H7 (cell line): ENCODE measurements at regions not wholly inside any gene's neighbourhood (a gene's known extent, or its start where the extent isn't known, plus 50 kb on each side); places are given as distances from the start of the nearest gene placed in this dataset.

Source experiments
- DNase-seq: peaks from one replicate; pipeline ENCODE4 v3.0.0; 2012
- H3K27me3 ChIP-seq: 2 replicates; pipeline ENCODE4 v1.6.0; 2011; ENCODE audit warnings: mild to moderate bottlenecking, low read length; ENCODE audit not compliant: control insufficient read depth, insufficient read depth
- H3K36me3 ChIP-seq: replicated peaks from 2 replicates; pipeline ENCODE4 v1.5.1; 2011; ENCODE audit warnings: low read length; ENCODE audit not compliant: control insufficient read depth, insufficient read depth
- H3K4me3 ChIP-seq: 2 replicates; pipeline ENCODE4 v1.5.1; 2011; ENCODE audit warnings: low read depth, mild to moderate bottlenecking, control low read depth, low read length, moderate library complexity; ENCODE audit not compliant: insufficient read depth

DNA sequence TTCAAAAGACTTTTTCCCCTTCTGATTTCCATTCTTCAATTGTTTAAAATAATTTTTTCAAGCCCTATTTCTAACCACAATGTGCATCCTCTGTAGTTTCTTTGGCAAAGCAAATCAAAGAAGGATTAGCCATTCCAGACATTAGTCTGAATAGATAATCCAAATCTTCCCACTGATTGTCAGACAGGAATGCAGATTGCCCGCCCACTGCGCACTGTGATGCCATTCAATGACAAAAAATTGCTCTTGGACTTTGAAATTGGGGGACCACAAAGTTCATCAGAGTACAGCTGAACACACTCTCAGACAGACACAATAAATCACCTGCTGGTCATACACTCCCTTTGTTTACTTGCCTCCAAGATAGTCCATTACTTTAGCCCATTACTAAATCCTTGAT lies 216.5 kb upstream of the DKK2 start:
- H3K36me3 ChIP-seq, result no peaks in the 10 kb centered on the region
- no peak overlapping the region for H3K4me3 ChIP-seq
- no peaks in the 10 kb centered on the region for H3K27me3 ChIP-seq
- no peak for DNase-seq

GRCh38 chr4:107248571-107248970 lies 212.5 kb upstream of the DKK2 start:
- no peaks in the 10 kb centered on the region for H3K27me3 ChIP-seq
- no peak for DNase-seq
- no peak overlapping the region for H3K4me3 ChIP-seq
- no peaks in the 10 kb centered on the region for H3K36me3 ChIP-seq

DNA sequence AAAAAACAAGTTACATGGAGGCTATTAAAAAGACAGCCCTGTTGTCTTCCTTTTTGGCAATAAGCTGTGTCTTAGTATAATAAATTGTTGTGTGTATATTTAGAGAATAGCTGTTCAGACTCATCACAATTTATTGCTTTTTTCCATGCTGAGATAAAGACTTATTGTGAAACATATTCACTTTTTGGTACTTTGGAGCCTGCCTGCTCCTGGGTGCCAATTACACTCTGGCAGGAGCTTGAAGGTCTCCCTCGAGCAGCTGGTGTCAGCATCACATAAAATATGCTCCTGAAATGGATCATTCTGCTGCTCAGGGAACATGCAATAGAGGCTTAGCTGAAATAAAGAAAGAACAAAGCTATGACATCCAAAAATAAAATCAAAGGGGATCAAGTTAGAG lies 211.6 kb upstream of the DKK2 start:
- no peaks in the 10 kb centered on the region for H3K36me3 ChIP-seq
- H3K4me3 ChIP-seq, result no peak overlapping the region
- H3K27me3 ChIP-seq, result no peaks in the 10 kb centered on the region
- DNase-seq, result no peak

- no peak for DNase-seq
- Histone ChIP-seq H3K27me3 (no peaks in the 10 kb centered on the region), H3K4me3 (no peak overlapping the region), H3K36me3 (no peaks in the 10 kb centered on the region)
These were observed 210.6 kb upstream of the DKK2 start for GRCh38 chr4:107246761-107247160.

DNA sequence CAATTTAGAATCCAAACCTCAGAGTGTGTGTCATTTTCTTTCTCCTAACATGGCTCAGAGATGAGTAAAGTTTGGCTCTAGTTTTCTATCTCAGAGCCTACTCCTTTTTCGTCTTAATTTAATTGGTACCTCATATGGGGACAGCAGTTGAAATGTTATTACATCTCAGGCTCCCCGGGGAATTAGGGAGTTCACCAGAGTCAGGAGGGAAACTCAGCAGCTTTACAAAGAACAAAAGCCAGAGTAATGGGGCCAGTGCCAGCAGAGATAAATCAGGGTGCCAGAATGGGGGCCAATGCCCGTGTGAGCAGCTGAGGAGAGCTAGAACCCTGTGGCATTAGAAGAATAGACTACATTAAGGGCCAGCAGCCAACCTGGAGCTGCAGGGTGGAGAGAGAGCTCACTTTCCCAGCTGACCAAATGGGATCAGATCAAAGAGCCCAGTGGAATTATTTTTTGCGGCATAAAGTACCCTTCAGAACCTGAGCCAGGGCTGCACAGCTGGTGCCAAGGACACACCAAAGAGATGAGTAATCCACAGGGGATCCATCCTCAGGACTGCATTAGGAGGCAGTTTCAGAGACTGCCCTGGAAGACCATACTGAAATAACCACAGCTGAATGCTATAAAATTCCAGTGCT lies 207.1 kb upstream of the DKK2 start:
- DNase-seq, result no peak
- no peaks in the 10 kb centered on the region for H3K27me3 ChIP-seq
- H3K36me3 ChIP-seq, result no peaks in the 10 kb centered on the region
- no peak overlapping the region for H3K4me3 ChIP-seq

DNA sequence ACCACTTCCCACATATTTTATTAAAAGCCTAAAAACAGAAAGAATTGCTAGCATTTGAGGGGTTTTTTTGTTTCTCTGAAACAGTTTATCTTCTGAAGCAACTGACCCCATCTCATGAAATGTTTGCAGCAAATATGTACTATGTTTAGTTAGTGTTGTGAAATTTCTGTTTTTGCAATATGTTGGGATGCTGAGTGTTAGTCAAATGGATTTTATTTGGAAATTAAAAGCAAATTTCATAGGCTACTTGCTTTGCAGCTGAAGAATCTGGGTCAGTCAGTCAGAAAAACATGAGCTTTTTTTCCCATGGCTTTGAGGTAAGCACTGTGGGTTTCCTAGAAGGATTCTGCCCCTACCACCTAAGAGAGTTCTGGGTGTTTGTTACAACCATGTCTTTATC lies 184.9 kb upstream of the DKK2 start:
- DNase-seq, result no peak
- Histone ChIP-seq H3K4me3 (no peak overlapping the region), H3K36me3 (no peaks in the 10 kb centered on the region), H3K27me3 (no peaks in the 10 kb centered on the region)

DNA sequence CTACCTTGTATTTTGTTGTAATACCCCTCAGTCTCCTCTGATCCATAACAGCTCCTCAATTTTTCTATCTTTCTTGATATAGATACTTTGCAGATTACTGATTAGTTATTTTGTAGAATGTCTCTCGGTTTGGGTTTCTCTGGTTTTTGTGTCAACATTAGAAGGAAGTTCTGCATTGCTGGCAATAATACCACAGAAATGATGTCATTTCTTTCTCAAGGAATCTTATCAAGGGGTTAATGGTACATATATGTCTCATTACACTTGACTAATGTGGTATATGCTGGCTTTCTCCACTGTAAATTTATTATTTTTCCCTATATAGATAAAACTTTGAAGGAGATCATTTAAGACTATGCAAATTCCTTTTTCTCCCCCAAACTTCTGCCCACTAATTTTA lies 183.6 kb upstream of the DKK2 start:
- no peak for DNase-seq
- H3K36me3 ChIP-seq, result no peaks in the 10 kb centered on the region
- no peaks in the 10 kb centered on the region for H3K27me3 ChIP-seq
- no peak overlapping the region for H3K4me3 ChIP-seq

DNA sequence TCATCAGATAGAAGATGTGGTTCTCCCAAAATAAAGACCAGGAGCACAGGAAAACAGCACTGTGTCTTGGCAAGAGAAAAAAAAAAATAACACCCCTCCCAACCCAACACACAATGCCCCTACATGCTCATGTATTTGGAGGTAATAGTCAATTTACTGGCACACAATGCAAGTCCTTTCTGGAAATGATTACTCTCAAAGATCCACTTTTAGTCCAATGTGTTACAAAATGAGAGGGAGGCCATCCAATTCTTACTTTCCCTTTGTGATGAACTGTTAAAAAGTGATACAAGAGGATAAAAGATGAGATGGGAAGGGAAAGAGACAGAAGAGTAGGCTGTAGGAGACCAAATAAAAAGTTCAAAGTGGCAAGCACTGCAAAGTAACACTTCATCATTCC lies 180.3 kb upstream of the DKK2 start:
- H3K27me3 ChIP-seq, result no peaks in the 10 kb centered on the region

GRCh38 chr4:107215222-107215621 lies 179.1 kb upstream of the DKK2 start:
- Histone ChIP-seq H3K36me3 (no peaks in the 10 kb centered on the region), H3K4me3 (no peak overlapping the region), H3K27me3 (no peaks in the 10 kb centered on the region)
- no peak for DNase-seq

More for the DNA sequence above, 180.3 kb upstream of the DKK2 start:
- Histone ChIP-seq H3K36me3 (no peaks in the 10 kb centered on the region), H3K4me3 (no peak overlapping the region)
- DNase-seq, result no peak

- no peak for DNase-seq
- Histone ChIP-seq H3K36me3 (no peaks in the 10 kb centered on the region), H3K27me3 (no peaks in the 10 kb centered on the region), H3K4me3 (no peak overlapping the region)
These were observed 177.8 kb upstream of the DKK2 start for GRCh38 chr4:107213880-107214279.

GRCh38 chr4:107213410-107213809 lies 177.3 kb upstream of the DKK2 start:
- H3K4me3 ChIP-seq, result no peak overlapping the region
- no peaks in the 10 kb centered on the region for H3K27me3 ChIP-seq
- H3K36me3 ChIP-seq, result no peaks in the 10 kb centered on the region
- no peak for DNase-seq

GRCh38 chr4:107212565-107212964 lies 176.5 kb upstream of the DKK2 start:
- Histone ChIP-seq H3K27me3 (no peaks in the 10 kb centered on the region), H3K4me3 (no peak overlapping the region), H3K36me3 (no peaks in the 10 kb centered on the region)
- DNase-seq, result no peak

DNA sequence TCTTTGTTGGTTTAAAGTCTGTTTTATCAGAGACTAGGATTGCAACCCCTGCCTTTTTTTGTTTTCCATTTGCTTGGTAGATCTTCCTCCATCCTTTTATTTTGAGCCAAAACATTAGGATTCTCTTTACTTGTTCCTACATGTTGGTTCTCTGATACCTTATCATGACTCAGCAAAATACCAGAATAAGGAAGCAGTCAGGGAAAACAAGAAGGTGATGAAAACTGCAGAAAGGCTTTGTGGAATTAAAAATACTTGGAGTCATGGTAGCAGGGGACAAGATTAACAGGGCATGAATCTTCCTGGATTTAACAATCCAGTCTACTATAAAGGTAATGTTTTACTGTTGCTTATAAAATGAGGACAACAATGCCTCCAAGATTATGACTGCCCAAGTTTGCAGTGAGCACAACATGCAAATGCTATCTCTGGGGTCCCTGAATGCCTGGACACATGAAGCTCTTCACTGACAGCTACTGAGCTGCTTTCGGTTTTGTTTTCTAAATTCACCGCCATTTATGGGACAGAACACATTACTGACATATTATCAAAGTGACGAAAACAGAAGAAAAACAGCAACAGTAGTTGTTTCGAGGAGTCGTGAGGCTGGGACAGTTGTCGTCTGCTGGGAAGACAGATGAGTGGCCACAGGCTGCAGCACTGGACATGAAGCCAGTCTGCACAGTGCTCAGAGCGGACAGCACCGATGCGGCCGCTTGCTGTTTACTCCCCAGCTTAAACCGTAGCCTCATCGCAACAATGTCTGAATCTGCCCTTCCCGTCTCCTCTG lies 174.5 kb upstream of the DKK2 start:
- Histone ChIP-seq H3K4me3 (no peak overlapping the region), H3K27me3 (no peaks in the 10 kb centered on the region), H3K36me3 (no peaks in the 10 kb centered on the region)
- no peak for DNase-seq

DNA sequence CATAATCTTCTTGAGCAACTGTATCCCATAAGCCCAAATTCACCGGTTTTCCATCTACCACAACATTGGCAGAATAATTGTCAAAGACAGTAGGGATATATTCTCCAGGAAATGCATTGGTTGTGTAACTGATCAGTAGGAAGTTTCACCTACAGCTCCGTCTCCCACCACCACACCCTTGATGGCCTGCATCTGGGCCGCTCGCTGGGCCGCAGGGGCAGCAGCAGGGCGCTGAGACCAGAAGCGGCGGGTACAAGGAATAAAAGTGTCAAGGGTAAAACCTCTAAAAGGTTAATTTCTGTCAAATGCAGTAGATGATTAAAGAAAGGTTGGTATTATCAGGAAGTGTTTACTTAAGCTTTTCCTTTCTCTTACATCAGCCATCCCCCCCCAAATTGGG lies 167.6 kb upstream of the DKK2 start:
- no peak overlapping the region for H3K4me3 ChIP-seq
- no peak for DNase-seq
- H3K27me3 ChIP-seq, result no peaks in the 10 kb centered on the region
- H3K36me3 ChIP-seq, result no peaks in the 10 kb centered on the region

- no peak overlapping the region for H3K4me3 ChIP-seq
- H3K36me3 ChIP-seq, result no peaks in the 10 kb centered on the region
- H3K27me3 ChIP-seq, result no peaks in the 10 kb centered on the region
- no peak for DNase-seq
These were observed 166.6 kb upstream of the DKK2 start for GRCh38 chr4:107202744-107203143.
